Hypothalamus (tissue), 51 donors: ENCODE measurements at regions not wholly inside any gene's neighbourhood (a gene's known extent, or its start where the extent isn't known, plus 50 kb on each side); places are given as distances from the start of the nearest gene placed in this dataset.

Experiments used
- DNase-seq, 51 donors: peaks; one replicate each; lab custom pipeline; 2025; lab: John Stamatoyannopoulos, UW

DNA sequence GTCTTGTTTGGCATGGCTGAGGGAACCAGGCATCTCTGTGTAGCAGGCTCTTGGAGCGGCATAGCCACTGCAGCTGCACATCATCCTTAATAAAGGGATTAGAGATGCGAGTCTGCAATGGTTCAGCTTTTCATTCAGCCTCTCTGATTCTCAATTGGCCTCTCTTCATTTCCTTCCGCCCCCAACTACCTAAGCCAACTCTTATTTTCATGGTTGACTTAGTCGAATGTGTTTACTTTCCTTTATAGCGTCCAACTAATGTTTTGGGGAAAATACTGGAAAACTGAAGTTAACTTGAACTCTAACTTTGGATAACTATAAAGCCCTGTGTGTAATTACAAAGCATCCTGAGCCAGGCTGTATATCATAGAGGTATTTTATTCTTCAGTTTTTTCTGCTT, 202.2 kb upstream of the KIAA1217 start:
- DNase-seq: no peak

DNA sequence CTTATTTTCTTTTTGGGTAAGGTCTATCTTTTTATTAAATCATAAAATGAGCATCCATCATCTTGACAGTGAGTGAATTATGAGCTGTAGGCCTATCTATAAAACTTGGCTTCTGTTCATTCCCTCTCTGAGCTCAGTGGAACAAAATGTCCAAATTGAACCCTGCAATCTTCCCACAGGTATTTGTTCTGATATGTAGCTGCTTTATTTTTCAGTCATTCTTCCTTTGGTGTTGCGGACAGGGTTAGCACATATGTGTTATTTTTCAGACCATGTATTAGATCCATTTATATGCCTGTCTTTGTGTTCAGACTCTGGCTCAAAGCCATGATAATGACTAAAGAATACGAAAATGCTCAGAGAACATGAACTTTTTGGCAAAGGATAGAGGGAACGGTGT, 201.6 kb upstream of the KIAA1217 start:
- DNase-seq: no peak

DNA sequence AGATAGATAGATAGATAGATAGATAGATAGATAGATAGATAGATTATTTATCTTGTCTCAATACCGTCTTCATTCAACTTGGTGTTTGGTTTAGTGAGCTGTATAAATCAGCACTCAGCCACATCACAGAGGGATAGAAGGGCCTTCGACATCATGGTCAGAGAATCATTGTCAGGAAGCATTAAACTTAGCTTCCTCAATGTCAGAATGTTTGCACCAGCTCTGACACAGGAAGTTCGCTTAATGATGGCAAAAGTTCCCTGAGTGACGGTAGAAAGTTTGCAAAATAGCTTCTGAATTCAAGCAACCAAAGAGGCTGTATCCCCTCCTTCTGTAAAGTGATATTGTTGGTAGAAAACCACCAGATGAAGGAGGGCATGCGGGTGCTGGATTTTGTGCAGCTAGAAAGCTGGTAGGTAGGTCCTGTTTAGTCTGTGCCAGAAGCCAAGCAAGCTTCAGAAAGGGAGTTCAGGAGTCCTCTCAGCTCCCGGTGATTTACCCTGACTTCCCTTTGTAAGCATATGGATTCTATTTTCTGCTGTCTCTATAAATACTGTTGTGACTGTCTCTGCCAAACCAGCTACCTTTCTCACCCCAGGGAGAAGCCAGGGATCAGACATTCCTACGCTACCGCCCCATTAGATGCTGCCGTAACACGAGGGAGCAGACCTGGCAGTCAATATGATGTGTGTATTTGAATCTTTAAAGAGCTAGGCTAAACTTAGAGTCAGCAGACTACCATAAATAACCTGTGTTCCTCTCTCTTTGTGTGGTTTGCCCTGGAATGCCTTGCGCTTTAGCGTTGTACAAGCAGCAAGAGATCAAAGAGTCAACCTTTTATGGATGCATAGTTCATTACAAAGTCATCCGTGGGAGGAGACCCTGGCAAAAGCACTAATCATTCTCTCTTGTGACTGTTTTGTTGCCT, 200.5 kb upstream of the KIAA1217 start:
- DNase-seq: no peak

DNA sequence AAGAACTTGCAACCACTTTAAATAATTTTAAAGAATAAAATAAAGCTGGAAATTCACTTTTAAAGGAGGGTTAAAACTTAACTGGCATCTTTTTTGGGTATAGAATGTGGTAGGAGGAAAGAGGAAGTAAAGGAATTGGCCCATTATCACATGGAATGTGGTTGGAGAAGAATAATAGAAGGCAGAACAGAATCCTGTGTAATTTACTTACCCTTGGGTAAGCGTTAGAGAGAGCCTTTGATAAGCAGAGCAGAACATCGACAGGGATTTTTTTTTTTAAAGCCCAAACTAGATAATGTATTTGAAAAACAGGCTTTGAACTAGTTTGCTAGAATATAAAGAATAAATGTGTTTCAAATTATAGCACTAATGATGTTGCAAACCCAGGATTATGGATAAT, 199.8 kb upstream of the KIAA1217 start:
- DNase-seq: no peak

DNA sequence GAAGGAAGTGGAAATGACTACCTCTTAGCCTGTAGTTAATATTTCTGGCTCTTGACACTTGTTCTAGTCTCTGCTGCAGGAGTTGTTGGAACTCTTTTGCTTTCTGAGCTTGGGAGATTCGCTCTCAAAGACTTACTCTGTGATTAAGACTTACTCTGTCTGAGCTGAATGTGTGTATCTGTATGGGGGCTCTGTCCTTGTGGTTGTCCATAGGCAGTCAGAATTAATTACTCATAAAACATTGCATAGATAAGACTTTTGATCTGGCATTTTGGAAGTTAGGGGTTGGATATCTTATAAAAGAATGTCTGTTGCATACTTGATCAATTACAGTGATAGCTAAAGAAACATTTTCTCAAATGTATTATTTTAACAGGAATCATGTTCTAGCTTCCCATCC, 199.2 kb upstream of the KIAA1217 start:
- DNase-seq: no peak

DNA sequence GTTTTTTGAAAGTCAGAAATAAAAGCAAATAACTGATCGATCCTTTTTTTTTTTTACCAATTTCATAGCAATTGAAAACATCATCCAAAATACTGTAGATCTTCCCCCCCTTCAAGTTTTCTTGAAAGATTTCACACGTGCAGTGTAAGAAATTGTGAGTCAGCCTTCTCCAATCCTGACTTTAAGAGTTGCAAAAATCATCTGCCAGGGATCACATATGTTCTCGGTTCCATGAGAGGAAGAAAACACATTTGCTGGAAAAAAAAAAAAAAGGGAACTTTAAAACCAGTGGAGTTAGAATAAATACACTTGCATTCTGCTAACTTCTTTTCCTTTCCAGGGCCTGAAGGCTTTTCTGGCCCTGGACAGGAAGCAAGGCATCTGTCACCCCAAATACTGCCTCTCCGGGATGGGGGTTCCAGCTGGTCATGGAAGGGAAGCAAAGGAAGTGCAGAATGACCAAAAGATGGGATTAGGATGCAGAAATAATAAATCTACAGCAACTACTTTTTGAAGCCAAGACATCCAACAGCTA, 198.4 kb upstream of the KIAA1217 start:
- DNase-seq: no peak

DNA sequence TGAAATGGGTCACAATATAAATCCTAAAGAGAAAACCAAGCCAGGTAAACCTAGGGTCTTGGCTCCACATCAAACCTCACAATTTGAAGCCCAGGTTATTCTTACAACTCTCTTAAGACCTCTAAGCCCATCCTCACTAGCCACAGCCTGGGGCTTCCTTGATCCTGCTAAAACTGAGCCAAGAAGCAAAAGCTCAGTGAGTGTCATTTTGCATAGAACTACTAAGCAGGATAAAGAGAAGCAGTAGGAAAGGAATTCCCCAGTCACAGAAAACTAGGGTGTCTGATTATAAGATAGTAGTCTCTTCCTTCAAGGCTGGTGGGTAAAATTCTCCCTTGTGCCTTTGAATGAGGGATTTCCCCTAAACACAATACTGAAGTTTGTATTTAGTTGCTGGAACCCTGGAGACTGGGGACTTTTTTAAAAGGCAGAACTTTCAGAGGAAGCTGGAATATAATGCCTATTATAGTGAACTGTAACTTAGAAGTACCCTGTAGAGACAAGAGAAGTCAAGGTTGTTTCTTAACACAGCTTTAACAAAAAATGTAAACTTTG, 196.6 kb upstream of the KIAA1217 start:
- no peak for DNase-seq

DNA sequence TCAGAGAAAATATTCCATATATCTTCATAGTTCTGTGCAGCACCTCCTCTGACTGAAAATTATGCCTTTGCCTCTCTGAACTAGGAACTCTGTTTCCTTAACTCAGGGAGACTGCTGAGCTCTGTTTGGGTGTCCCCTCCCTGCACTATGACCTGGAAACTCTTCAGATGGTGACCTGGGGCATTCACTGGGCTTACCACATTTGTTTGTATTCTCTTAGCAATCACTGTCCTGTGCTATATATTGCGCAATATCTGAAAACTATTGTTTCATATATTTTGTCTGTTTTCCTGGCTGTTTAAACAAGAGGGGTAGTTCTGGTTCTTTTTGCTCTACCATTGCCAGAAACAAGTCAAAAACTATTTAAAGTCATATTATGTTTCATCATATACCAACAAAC, 181.8 kb upstream of the KIAA1217 start:
- DNase-seq: no peak

DNA sequence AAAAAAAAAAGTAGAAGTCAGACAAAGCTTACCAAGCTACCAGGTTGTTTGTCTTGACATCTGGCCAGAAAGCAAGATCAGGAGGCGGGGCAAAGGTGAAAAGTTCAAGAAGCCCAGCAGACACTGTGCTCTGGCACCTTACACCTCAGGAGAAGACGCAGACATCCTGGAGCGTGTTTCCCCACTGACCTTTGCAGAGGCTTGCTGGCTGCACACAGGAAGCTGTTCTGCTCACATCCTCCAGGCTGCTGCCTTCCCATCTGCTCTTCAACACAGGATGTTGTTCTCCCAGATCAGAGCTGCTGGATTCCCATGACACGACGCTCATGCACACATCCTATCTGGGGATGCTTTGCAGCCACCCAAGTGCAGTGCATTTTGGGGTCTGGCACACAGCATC, 174.4 kb upstream of the KIAA1217 start:
- no peak for DNase-seq

DNA sequence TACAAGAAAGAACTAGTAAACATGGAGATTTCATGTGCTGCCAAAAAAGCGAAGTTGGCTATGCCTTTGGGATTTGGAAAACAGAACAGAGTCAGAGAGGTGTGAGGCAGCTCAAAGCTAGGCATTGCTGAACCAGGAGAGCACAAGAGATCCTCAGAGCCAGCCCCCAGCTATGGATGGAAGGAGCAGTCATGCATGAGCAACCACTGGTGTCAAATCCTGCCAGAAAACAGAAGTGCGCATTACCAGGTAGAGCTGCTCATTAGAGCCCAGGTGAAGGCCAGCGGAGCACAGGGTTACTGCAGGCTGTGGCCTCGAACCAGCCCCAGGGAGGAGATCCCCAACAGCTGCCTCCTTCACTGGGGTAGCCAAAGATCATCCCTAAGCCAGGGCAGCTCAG, 173.2 kb upstream of the KIAA1217 start:
- DNase-seq: no peak

DNA sequence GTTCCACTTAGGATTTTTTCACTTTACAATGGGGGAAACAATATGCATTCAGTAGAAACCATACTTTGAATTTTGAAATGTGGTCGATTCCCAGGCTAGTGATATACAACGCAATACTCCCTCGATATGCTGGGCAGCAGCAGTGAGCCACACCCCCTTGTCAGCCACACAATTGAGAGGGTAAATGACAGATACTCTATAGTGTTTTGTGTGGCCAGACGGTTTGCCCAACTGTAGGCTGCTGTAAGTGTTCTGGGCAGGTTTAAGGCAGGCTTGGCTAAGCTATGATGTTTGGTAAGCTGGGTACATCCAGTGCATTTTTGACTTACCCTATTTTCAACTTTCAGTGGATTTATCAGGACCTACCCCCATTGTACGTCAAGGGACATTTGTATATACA, 169.6 kb upstream of the KIAA1217 start:
- no peak for DNase-seq

DNA sequence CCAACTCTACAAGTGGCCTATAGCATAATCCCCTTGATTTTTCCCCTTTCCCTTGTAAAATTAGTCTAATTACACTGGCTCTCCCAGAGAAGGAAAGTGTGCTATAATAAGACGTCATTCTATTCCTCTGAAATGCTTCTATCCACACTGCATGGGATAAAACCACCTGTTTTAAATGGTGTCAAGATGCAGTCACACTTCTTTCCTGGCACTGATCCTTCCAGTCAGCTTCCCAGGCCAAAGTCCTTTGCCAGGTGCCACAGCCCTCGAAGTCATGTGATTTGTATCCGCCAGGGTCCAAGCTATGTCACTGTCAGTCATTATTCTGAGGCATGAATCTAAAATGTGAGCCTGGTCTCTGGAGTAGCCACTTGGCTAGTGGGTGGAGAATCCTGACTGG, 169.0 kb upstream of the KIAA1217 start:
- no peak for DNase-seq

DNA sequence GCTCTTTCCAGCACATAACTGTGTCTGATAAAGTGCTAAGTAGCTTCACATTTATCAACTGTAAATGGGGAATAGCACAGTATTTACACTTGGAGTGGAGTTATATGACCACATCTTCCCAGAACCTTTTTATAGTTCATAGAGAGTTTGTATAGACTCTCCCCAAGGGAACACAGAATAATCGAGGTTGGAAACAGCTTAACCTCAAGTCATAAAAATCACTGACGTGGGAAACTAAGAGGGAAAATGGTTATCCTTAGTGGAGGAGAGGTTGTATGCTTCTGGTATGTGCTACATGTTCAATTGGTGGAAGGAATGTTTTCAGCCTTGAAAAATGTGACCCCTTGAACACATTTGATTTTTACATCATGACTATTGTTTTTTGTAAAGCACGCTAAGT, 167.9 kb upstream of the KIAA1217 start:
- DNase-seq: no peak

DNA sequence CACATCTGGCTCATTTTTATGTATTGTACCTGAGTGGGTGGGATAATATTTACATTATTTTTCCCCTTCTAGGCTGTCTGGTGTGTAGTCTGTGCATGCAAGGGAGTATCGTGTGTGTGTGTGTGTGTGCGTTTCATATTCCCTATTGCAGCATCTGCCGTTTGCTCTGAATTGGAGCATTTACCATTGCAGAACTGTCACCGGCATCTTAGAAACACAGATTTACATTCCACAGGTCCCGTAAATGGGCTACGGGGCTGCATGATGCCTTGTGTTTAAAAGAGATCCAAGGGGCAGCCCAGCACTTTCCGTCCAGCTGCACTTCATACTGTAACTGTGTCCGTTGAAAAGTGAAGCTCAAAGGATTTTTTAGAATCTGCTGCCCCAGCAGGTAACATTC, 167.1 kb upstream of the KIAA1217 start:
- DNase-seq: no peak

DNA sequence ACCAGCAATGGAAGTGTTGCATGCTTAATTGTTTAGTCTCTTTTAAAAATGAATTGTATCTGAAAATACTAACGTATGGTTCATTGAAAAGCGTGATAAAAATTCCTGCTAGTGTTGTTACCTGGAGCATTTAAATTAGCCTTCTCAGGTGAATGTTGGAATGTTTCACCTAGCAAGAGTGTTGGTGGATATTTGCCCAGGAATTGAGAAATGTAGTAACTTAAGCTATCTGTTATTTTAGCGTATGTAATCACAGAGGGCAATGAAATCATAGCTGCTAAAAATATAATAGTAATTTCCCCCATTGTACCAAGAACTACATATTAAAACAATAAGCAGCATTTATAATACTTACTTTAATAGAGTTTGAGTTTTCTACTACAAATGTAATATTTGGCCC, 166.1 kb upstream of the KIAA1217 start:
- DNase-seq: no peak

DNA sequence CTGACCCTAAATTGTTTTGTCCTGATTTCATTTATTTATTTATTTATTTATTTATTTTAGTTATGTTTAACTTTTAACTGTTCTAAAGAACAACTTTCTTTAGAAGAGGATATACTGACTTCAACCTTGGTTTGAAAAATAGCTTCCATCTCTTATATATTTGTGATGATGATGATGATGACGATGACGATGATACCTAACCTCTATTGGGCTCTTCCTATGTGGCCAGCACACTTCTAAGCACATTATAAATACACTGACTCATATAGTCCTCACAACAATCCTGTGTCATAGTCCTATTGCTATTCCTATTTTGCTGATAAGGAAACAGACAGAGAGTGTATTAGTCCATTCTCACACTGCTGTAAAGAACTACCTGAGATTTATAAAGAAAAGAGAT, 162.9 kb upstream of the KIAA1217 start:
- DNase-seq: no peak

DNA sequence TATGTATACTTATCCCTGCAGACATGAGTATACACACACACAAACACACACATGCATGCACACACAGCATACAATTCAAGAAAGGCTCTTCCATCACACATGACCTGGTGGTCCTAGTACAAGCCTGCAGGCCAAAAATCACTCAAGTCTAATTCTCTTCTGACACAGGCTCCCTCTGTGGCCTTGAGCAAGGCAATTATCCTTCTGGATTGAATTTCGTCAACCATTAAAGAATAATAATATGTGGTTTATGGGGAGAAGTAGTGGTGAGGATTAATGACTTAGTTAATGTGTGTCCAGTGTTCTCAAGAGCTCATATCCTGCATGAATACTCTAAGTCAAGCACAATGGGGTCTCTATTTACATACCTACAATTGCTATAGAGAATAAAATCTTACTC, 161.8 kb upstream of the KIAA1217 start:
- no peak for DNase-seq

DNA sequence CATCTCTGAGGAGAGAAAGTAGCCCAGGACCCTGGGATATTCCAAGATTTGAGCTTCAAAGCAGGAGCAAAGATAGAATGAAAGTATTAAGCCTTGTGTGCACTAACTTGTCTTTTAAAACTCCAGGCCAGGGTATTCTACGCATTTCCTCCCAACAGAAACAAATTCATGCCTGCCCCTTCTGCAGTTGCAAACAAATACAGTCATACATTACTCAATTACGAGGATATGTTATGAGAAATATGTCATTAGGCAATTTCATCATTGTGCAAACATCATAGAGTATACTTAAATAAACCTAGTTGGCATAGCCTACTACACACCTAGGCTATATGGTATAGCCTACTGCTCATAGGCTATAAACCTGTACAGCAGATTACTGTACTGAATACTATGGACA, 154.5 kb upstream of the KIAA1217 start:
- DNase-seq: no peak

DNA sequence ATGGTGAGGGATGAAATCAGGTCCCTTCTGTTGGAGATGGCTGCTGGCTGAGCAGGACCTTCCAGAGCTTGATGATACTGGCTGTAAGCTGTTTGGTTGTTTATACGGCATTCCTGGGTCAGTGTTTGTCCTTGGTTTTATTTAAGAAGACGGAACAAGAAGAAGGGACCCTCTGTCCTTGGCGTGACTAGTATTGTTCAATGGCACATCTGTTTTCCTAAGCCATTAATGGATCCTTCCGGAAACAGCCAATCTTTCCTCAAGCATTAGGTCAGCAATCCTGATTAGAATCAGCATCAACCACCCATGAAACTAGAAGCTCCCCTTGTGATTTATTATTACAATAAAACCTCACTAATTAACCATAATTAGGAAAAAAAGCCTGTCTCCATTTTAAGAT, 128.7 kb upstream of the KIAA1217 start:
- no peak for DNase-seq

DNA sequence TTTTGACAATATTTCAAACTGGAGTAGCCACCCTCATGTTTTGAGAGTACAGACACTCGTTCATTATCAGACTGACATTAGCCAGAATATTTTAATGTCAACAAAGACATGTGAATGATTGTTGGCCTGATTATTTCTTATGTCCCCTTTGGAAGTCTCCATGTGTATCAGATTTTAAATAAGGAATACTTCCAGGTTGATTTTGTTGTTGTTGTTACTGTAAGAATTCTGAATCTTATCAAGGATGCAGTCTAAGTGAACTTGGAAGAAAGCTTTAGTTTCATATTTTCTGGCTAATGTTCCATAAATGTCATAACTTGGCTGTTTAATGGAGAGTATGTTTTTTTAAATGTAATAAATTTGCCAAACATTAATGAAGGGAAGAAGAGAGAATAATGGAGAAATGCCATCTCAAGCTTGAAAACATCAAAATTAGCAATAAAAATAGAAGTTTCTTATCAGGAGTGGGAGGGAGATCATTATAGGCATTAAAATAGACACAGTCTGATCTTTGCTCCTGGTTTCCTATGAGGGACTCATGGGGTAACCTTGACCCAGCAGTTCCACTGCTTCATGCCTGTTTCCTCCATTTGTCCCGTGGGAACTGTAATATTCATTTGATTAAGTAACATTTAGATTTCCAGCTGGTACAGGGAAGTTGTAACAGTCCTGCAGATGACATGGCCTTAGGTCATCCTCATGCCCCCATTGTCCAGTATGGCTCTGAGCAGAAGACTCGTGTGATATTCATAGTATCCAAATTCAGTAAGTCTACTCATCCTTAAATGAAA, 122.4 kb upstream of the KIAA1217 start:
- DNase-seq: no peak

DNA sequence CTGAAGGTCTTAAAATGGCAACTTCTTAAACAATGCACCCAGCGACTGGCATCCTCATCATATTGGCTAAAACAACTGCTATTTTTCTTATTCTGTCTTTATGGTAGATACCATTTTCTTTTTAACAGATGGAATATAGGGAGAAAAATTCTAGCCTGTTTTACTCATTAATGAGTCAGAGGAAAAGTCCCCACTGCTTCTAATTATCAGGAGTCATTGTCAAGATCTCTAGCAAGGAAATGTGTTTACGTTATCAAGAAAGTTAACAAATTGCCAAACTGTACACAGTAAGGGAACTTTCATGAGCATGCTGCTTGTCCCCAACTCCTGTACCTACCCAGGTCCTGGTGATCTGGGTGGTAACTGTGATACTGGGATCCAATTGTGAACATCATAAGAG, 117.7 kb upstream of the KIAA1217 start:
- no peak for DNase-seq

DNA sequence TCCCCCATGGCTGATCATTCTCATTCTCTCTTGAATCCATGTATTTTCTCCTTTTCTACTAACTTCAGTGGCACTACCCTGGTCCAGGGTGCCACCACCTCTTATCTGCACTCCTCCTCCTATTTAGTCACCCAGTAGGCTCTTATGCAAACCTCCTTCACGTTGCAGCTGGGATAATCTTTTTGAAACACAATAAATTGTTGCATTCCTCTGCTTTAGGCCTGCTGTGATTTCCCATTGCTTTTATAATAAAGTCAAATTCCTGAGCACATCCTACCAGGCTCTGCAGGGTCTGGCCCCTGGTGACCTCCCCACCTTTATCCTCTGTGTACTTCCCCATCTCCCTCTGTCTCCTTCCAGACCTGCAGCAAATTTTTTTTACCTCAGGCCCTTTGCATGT, 112.7 kb upstream of the KIAA1217 start:
- DNase-seq: no peak
